GM12873 (cell line): ENCODE measurements at regions not wholly inside any gene's neighbourhood (a gene's known extent, or its start where the extent isn't known, plus 50 kb on each side); places are given as distances from the start of the nearest gene placed in this dataset.

ENCODE experiments used
- TF ChIP-seq, protein P1 (sequence below): IDR thresholded peaks from 2 replicates; pipeline ENCODE4 v1.5.1; 2012; ENCODE audit warnings: low read depth, mild to moderate bottlenecking, moderate library complexity, low read length, control low read depth; ENCODE audit not compliant: insufficient read depth; ENCODE audit errors: missing control alignments

DNA sequence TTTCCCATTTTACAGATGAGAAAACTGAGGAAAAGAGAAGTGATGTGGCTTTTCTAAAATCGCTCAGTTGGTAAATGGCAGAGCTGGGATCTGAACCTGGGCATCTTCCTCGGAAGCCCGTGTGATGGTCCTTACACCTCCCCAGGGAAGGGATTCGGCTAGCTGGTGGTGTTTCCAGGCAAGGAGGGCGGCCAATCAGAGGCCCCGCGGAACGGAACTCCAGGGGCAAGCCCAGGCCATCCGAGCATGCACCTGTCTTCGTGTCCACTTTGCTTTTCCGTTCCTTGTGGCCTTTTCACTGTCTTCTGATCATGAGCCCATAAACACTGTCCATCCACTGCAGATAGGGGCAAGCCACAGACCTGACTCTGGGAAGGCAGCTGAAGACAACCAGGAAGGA lies 114.8 kb upstream of the TMEM132D start:
- TF ChIP-seq, protein P1, sequence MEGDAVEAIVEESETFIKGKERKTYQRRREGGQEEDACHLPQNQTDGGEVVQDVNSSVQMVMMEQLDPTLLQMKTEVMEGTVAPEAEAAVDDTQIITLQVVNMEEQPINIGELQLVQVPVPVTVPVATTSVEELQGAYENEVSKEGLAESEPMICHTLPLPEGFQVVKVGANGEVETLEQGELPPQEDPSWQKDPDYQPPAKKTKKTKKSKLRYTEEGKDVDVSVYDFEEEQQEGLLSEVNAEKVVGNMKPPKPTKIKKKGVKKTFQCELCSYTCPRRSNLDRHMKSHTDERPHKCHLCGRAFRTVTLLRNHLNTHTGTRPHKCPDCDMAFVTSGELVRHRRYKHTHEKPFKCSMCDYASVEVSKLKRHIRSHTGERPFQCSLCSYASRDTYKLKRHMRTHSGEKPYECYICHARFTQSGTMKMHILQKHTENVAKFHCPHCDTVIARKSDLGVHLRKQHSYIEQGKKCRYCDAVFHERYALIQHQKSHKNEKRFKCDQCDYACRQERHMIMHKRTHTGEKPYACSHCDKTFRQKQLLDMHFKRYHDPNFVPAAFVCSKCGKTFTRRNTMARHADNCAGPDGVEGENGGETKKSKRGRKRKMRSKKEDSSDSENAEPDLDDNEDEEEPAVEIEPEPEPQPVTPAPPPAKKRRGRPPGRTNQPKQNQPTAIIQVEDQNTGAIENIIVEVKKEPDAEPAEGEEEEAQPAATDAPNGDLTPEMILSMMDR: no peak

DNA sequence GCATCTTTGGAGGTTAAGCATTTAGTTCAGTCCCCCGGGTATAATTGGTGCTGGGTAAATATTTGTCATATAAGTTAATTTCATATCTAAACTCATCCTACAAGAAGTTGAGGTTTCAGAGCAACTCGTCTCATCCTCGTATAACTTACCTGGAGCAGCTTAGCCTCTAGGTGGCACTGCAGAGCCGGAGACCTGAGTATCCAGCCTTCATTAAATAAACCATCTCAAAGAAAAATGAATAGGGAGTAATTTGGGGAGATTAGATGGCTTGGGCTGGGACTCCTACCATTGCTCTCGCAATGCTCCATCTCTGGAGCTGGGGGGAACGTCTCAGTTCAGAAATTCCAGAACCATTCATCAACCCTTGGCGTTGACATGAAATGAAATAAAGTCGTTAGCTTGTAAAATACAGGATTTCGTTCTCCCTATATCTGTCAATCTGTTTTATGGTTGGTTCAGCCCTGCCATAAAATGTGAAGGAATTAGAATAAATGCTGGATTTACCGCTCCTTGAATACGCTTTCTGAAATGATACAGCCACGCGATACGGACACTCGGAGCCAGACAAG lies 122.9 kb upstream of the TMEM132D start:
- TF ChIP-seq, protein P1: peak; percentile 72

DNA sequence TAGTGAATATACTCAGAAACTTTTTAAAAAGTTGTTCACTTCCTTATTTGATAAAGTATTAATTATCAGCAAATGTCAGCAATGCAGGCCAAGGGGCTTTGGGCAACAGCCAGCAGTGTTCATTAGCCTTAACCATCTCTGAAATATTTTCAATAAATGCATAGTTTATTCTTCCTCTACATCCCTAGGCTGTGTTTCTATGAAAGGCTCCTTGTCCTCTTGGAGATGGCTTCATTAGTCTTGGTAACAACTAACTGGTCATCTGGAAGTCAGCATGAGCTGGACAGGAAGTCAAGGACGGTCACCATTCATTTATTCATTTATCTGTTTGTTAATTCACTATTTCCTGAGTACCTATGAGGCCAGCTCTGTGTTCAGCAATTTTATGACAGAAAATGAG lies 124.0 kb upstream of the TMEM132D start:
- TF ChIP-seq, protein P1: no peak

DNA sequence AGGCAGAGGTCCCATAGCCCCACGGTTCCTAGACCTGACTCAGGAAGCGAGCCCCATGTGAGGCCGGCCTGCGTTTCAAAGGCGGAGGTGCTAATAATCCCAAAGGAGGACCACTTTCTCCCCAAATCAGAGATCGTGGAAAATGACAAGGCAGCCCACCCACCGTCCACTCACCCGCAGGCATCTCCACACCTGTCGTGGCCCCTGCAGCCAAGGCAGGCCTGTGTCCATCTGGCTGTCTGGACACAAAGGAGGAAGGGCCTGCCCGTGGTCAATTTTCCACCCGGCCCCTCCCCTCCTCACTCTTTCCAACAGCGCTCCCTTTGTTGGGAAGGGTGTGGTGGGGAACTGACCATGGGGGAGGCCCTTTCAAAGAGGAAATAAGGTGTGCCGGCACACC lies 125.3 kb upstream of the TMEM132D start:
- TF ChIP-seq, protein P1: no peak

DNA sequence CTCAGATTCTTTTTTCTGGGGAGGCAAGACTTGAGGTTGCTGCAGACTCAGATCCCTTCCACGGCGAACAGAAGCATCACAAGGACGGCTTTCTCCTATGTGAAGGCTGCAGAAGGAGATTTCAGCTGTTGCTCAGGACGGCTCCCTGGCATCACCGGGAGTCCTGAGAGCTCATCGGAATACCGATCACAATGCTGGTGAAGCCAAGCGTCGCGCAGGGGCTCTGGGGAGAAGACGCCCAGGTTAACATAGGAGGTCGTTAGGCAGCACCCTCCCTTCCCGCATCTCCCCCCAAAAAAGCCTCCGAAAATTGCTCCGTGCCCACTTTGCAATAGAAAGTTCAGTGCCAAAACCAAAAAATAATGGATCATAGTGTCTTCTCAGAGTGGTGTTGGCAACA lies 127.2 kb upstream of the TMEM132D start:
- TF ChIP-seq, protein P1: no peak

DNA sequence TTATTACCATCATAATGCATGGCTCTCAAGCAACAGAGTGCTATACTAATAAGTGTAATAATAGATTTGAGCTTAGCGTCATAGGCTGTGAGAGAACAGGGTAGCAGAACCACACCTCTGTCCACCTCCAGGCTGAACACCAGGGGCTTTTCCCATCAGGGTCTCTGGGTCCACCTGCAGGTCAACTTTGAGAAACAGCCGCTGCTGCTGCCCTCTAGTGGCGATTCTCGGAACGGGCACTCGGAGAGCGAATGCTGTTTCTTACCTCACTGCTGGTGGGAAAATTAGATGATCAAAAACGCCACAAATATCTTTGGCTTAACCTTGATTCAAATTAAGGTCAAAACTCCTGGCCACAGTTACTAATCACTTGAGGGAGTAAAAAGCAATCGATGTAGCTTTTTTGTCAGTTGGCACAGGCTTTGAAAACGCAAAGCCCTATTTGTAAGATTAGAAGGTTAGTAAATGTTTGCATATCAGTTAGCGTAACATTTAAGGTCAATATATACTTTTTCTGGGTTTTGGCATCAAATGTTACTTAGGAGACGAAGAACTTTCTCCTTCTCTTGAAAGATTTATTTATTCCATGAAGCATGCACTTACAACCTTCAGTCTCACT lies 127.9 kb upstream of the TMEM132D start:
- TF ChIP-seq, protein P1: peak; percentile 95

DNA sequence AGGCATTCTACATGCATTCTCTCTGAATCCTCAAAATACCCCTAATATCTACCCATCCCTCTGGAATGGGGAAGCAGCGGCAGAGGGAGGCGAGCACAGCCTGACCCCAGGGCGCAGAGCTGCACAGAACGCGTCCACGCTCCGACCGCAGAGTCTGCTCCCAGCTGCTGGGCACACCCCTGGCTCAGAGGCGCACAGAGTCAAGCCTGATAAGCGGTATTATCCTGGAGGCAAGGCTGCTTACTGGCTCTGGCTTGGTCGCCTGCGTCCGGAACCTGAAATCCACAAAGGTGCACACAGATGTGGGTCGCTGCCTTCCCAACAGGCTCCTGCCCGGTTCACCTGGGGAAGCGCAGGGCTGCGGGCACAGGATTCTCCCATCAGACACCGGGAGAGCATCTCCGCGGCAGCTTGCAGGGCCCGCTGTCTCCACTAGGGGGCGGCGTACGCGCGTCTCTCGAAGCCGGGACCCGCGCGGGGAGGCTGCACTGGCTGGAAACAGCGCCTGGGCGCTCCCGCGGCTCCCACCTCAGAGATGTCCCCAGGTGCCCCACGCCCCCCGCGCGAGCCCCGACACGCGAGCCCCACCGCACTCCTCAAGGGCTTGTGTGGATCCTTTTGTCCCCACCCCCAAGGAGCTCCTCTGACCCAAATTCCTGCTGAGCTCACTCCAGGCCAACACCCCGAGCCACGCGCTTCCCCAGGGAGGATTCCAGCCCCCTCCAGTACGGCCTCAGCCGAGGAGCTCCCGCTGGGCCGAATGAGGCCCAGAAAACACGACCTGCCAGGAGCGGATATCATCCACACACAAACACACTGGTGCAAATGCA lies 120.1 kb upstream of the FZD10 start:
- TF ChIP-seq, protein P1: peak; percentile 48
